Hepatocyte (in vitro differentiated cells): ENCODE measurements at regions not wholly inside any gene's neighbourhood (a gene's known extent, or its start where the extent isn't known, plus 50 kb on each side); places are given as distances from the start of the nearest gene placed in this dataset.

ENCODE experiments used
- DNase-seq: peaks from one replicate; pipeline ENCODE4 v3.0.0-alpha.2; 2016; ENCODE audit warnings: low spot score
- H2AFZ ChIP-seq: fragments of 200-600 bp; sonication (generic); 2 replicates; pipeline ENCODE4 v1.6.0; 2016; ENCODE audit warnings: antibody characterized with exemption, mild to moderate bottlenecking
- H3K27ac ChIP-seq: fragments of 200-600 bp; sonication (generic); 2 replicates; pipeline ENCODE4 v1.5.1; 2016; ENCODE audit warnings: mild to moderate bottlenecking
- H3K27me3 ChIP-seq: fragments of 200-600 bp; sonication (generic); 2 replicates; pipeline ENCODE4 v1.6.1; 2016
- H3K36me3 ChIP-seq: fragments of 200-600 bp; sonication (generic); replicated peaks from 2 replicates; pipeline ENCODE4 v1.5.1; 2016; ENCODE audit warnings: low read depth; ENCODE audit not compliant: insufficient read depth
- H3K4me1 ChIP-seq: fragments of 200-600 bp; sonication (generic); 2 replicates; pipeline ENCODE4 v1.5.1; 2016; ENCODE audit warnings: mild to moderate bottlenecking, moderate library complexity; ENCODE audit not compliant: insufficient read depth
- H3K4me2 ChIP-seq: fragments of 200-600 bp; sonication (generic); 2 replicates; pipeline ENCODE4 v1.6.0; 2016
- H3K4me3 ChIP-seq: fragments of 200-600 bp; sonication (generic); 2 replicates; pipeline ENCODE4 v1.5.1; 2016; ENCODE audit warnings: mild to moderate bottlenecking
- H3K79me2 ChIP-seq: fragments of 200-600 bp; sonication (generic); 2 replicates; pipeline ENCODE4 v1.6.0; 2017; ENCODE audit warnings: mild to moderate bottlenecking
- H3K9me2 ChIP-seq: fragments of 200-600 bp; sonication (generic); replicated peaks from 2 replicates; pipeline ENCODE4 v1.6.0; 2017; ENCODE audit warnings: mild to moderate bottlenecking; ENCODE audit not compliant: insufficient read depth
- H3K9me3 ChIP-seq: fragments of 200-600 bp; sonication (generic); 2 replicates; pipeline ENCODE4 v1.5.1; 2016; ENCODE audit warnings: low read depth, mild to moderate bottlenecking
- H4K20me1 ChIP-seq: fragments of 200-600 bp; sonication (generic); 2 replicates; pipeline ENCODE4 v1.6.0; 2016; ENCODE audit warnings: mild to moderate bottlenecking; ENCODE audit not compliant: insufficient read depth, poor library complexity, severe bottlenecking
- EZH2 ChIP-seq: fragments of 200-600 bp; sonication (generic); IDR thresholded peaks from 2 replicates; pipeline ENCODE4 v1.6.1; 2016; ENCODE audit warnings: antibody characterized with exemption, mild to moderate bottlenecking, borderline replicate concordance
- EZH2phosphoT487 ChIP-seq: fragments of 200-600 bp; sonication (generic); IDR thresholded peaks from one replicate; pipeline ENCODE4 v1.6.1; 2018; ENCODE audit warnings: antibody characterized with exemption, mild to moderate bottlenecking, low read depth, moderate library complexity; ENCODE audit not compliant: unreplicated experiment, severe bottlenecking
- WGBS: methylation state at CpG from one replicate; pipeline ENCODE4 v1.1.6; 2016; ENCODE audit warnings: low lambda C conversion rate; ENCODE audit errors: missing lambda C conversion rate; 5-methylcytosine and 5-hydroxymethylcytosine counted together
- TF ChIP-seq, protein P1 (sequence below): fragments of 200-600 bp; sonication (generic); IDR thresholded peaks from 2 replicates; pipeline ENCODE4 v1.5.1; 2016; ENCODE audit warnings: antibody characterized with exemption, mild to moderate bottlenecking; ENCODE audit not compliant: poor library complexity

- Histone ChIP-seq H3K79me2 (no peaks in the 10 kb centered on the region), H3K27me3 (no peaks in the 10 kb centered on the region), H3K36me3 (no peaks in the 10 kb centered on the region), H3K9me2 (no peaks in the 10 kb centered on the region), H4K20me1 (no peaks in the 10 kb centered on the region), H3K4me3 (no peak overlapping the region), H3K27ac (no peak overlapping the region), H3K9me3 (no peaks in the 10 kb centered on the region), H3K4me2 (no peak overlapping the region), H3K4me1 (no peaks in the 10 kb centered on the region), H2AFZ (no peak overlapping the region)
- TF ChIP-seq EZH2 (no peak), EZH2phosphoT487 (no peak)
- TF ChIP-seq, protein P1, sequence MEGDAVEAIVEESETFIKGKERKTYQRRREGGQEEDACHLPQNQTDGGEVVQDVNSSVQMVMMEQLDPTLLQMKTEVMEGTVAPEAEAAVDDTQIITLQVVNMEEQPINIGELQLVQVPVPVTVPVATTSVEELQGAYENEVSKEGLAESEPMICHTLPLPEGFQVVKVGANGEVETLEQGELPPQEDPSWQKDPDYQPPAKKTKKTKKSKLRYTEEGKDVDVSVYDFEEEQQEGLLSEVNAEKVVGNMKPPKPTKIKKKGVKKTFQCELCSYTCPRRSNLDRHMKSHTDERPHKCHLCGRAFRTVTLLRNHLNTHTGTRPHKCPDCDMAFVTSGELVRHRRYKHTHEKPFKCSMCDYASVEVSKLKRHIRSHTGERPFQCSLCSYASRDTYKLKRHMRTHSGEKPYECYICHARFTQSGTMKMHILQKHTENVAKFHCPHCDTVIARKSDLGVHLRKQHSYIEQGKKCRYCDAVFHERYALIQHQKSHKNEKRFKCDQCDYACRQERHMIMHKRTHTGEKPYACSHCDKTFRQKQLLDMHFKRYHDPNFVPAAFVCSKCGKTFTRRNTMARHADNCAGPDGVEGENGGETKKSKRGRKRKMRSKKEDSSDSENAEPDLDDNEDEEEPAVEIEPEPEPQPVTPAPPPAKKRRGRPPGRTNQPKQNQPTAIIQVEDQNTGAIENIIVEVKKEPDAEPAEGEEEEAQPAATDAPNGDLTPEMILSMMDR = no peak
- DNase-seq = no peak
- WGBS = 92% methylated on average over 2 of the region's 2 CpGs
Measured at GRCh38 chr6:101322921-101323320, 70.6 kb upstream of the GRIK2 start.

DNA sequence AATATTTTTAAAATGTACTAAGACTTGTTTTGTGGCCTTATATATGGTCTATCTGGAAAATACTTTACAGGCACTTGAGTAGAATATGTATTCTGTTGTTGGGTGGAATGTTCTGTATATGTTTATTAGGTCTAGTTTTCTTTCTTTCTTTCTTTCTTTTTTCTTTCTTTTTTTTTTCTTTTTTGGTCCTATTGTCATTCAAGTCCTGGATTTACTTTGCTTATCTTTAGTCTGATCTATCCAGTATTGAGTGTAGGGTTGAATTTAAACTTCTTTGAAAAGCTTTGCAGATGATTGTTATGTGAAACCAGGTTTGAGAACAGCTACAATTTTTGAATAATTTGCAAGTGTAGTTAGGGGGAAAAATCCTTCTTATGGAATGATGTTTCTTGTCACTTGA, 67.1 kb upstream of the GRIK2 start:
- Histone ChIP-seq H3K4me2 (no peak overlapping the region), H3K9me2 (no peaks in the 10 kb centered on the region), H3K27me3 (no peaks in the 10 kb centered on the region), H2AFZ (no peak overlapping the region), H3K27ac (no peak overlapping the region), H3K36me3 (no peaks in the 10 kb centered on the region), H3K4me3 (no peak overlapping the region), H3K9me3 (no peaks in the 10 kb centered on the region), H3K4me1 (no peaks in the 10 kb centered on the region), H4K20me1 (no peaks in the 10 kb centered on the region), H3K79me2 (no peaks in the 10 kb centered on the region)
- DNase-seq = no peak
- no peak for TF ChIP-seq EZH2
- TF ChIP-seq, protein P1 = no peak

- Histone ChIP-seq H3K27ac (no peak overlapping the region), H3K79me2 (no peaks in the 10 kb centered on the region), H3K4me3 (no peak overlapping the region), H3K9me3 (no peaks in the 10 kb centered on the region), H3K27me3 (no peaks in the 10 kb centered on the region), H4K20me1 (no peaks in the 10 kb centered on the region), H3K36me3 (no peaks in the 10 kb centered on the region), H2AFZ (no peak overlapping the region), H3K4me2 (no peak overlapping the region), H3K9me2 (no peaks in the 10 kb centered on the region), H3K4me1 (no peaks in the 10 kb centered on the region)
- TF ChIP-seq EZH2phosphoT487 (no peak), EZH2 (no peak)
- TF ChIP-seq, protein P1 = no peak
- WGBS = 91% methylated on average over 1 of the region's 1 CpG
- DNase-seq = no peak
Measured at GRCh38 chr6:101341926-101342325, 51.6 kb upstream of the GRIK2 start.
